ENCODE measurements at regions not wholly inside any gene's neighbourhood (a gene's known extent, or its start where the extent isn't known, plus 50 kb on each side); places are given as distances from the start of the nearest gene placed in this dataset.

- no peaks in the 10 kb centered on the region for H3K27me3 ChIP-seq (ENCODE audit: insufficient read depth, poor library complexity, severe bottlenecking)
- DNase-seq (ENCODE audit: low spot score) (no peak), ATAC-seq (ENCODE audit: low read depth) (no peak)
- no peaks in the 10 kb centered on the region for H3K36me3 ChIP-seq (ENCODE audit: low read depth)
- no peak for TF ChIP-seq CTCF (IDR thresholded peaks at IDR 0.05; ENCODE audit: poor library complexity, severe bottlenecking)
- H3K4me1 ChIP-seq (ENCODE audit: insufficient read depth, poor library complexity, severe bottlenecking) = no peaks in the 10 kb centered on the region
- H3K9me3 ChIP-seq (ENCODE audit: severe bottlenecking) = no peaks in the 10 kb centered on the region
- H3K27ac ChIP-seq (ENCODE audit: poor library complexity, severe bottlenecking) = no peak overlapping the region
- no peak overlapping the region for H3K4me3 ChIP-seq (ENCODE audit: severe bottlenecking)
Observed at GRCh38 chr4:181858741-181859140, 384.5 kb upstream of the TENM3 start.

- H3K36me3 ChIP-seq (ENCODE audit: low read depth) = no peaks in the 10 kb centered on the region
- no peaks in the 10 kb centered on the region for H3K9me3 ChIP-seq (ENCODE audit: severe bottlenecking)
- no peak overlapping the region for H3K27ac ChIP-seq (ENCODE audit: poor library complexity, severe bottlenecking)
- ATAC-seq (ENCODE audit: low read depth) (no peak), DNase-seq (ENCODE audit: low spot score) (no peak)
- TF ChIP-seq CTCF (IDR thresholded peaks at IDR 0.05; ENCODE audit: poor library complexity, severe bottlenecking) = no peak
- H3K4me3 ChIP-seq (ENCODE audit: severe bottlenecking) = no peak overlapping the region
- no peaks in the 10 kb centered on the region for H3K4me1 ChIP-seq (ENCODE audit: insufficient read depth, poor library complexity, severe bottlenecking)
- H3K27me3 ChIP-seq (ENCODE audit: insufficient read depth, poor library complexity, severe bottlenecking) = no peaks in the 10 kb centered on the region
Observed at GRCh38 chr4:181859439-181859838, 383.8 kb upstream of the TENM3 start.

- H3K36me3 ChIP-seq (ENCODE audit: low read depth) = no peaks in the 10 kb centered on the region
- H3K9me3 ChIP-seq (ENCODE audit: severe bottlenecking) = no peaks in the 10 kb centered on the region
- ATAC-seq (ENCODE audit: low read depth) (no peak), DNase-seq (ENCODE audit: low spot score) (no peak)
- no peak overlapping the region for H3K4me3 ChIP-seq (ENCODE audit: severe bottlenecking)
- H3K27ac ChIP-seq (ENCODE audit: poor library complexity, severe bottlenecking) = no peak overlapping the region
- TF ChIP-seq CTCF (IDR thresholded peaks at IDR 0.05; ENCODE audit: poor library complexity, severe bottlenecking) = no peak
- H3K27me3 ChIP-seq (ENCODE audit: insufficient read depth, poor library complexity, severe bottlenecking) = no peaks in the 10 kb centered on the region
- no peaks in the 10 kb centered on the region for H3K4me1 ChIP-seq (ENCODE audit: insufficient read depth, poor library complexity, severe bottlenecking)
Observed at GRCh38 chr4:181860157-181860556, 383.0 kb upstream of the TENM3 start.

- Histone ChIP-seq H3K27me3 (ENCODE audit: insufficient read depth, poor library complexity, severe bottlenecking) (no peaks in the 10 kb centered on the region), H3K27ac (ENCODE audit: poor library complexity, severe bottlenecking) (no peak overlapping the region)
- no peak for TF ChIP-seq CTCF (IDR thresholded peaks at IDR 0.05; ENCODE audit: poor library complexity, severe bottlenecking)
Observed at GRCh38 chr4:181860668-181861067, 382.5 kb upstream of the TENM3 start.

GRCh38 chr4:181863856-181864255, 379.3 kb upstream of the TENM3 start:
- H3K27me3 ChIP-seq (ENCODE audit: insufficient read depth, poor library complexity, severe bottlenecking) = no peaks in the 10 kb centered on the region
- no peak for DNase-seq (ENCODE audit: low spot score)
- H3K4me3 ChIP-seq (ENCODE audit: severe bottlenecking) = no peak overlapping the region
- TF ChIP-seq CTCF (IDR thresholded peaks at IDR 0.05; ENCODE audit: poor library complexity, severe bottlenecking) = no peak
- ATAC-seq (ENCODE audit: low read depth) = no peak
- H3K27ac ChIP-seq (ENCODE audit: poor library complexity, severe bottlenecking) = no peak overlapping the region
- no peaks in the 10 kb centered on the region for H3K36me3 ChIP-seq (ENCODE audit: low read depth)
- H3K9me3 ChIP-seq (ENCODE audit: severe bottlenecking) = no peaks in the 10 kb centered on the region
- no peaks in the 10 kb centered on the region for H3K4me1 ChIP-seq (ENCODE audit: insufficient read depth, poor library complexity, severe bottlenecking)

More at GRCh38 chr4:181860668-181861067, 382.5 kb upstream of the TENM3 start:
- Histone ChIP-seq H3K9me3 (ENCODE audit: severe bottlenecking) (no peaks in the 10 kb centered on the region), H3K4me3 (ENCODE audit: severe bottlenecking) (no peak overlapping the region), H3K36me3 (ENCODE audit: low read depth) (no peaks in the 10 kb centered on the region), H3K4me1 (ENCODE audit: insufficient read depth, poor library complexity, severe bottlenecking) (no peaks in the 10 kb centered on the region)
- DNase-seq (ENCODE audit: low spot score) (no peak), ATAC-seq (ENCODE audit: low read depth) (no peak)

Data from RWPE2 (cell line).